Trophoblast cell (in vitro differentiated cells and primary cell): ENCODE measurements at regions not wholly inside any gene's neighbourhood (a gene's known extent, or its start where the extent isn't known, plus 50 kb on each side); places are given as distances from the start of the nearest gene placed in this dataset.
"Not testable (repeated sequence)": the region's sequence is repeated elsewhere in the genome, so short reads cannot be mapped to it uniquely, and the experiment has no call there.

Experiments used
- DNase-seq, 2 donors: peaks; one replicate each; pipeline ENCODE4 v3.0.0-alpha.2; 2016
- H2AFZ ChIP-seq: 2 replicates; pipeline ENCODE4 v1.6.1; 2013; ENCODE audit warnings: low read length, moderate library complexity, mild to moderate bottlenecking; ENCODE audit not compliant: insufficient read depth, poor library complexity
- H2AK5ac ChIP-seq: 2 replicates; pipeline ENCODE4 v1.6.1; 2013; ENCODE audit warnings: mild to moderate bottlenecking, low read length
- H2BK120ac ChIP-seq: 2 replicates; pipeline ENCODE4 v1.6.1; 2013; ENCODE audit warnings: low read length, mild to moderate bottlenecking, moderate library complexity; ENCODE audit not compliant: insufficient read depth, poor library complexity
- H2BK12ac ChIP-seq: 2 replicates; pipeline ENCODE4 v1.6.1; 2013; ENCODE audit warnings: mild to moderate bottlenecking, low read length, moderate library complexity
- H2BK5ac ChIP-seq: 2 replicates; pipeline ENCODE4 v1.6.1; 2013; ENCODE audit warnings: low read length, low read depth, moderate library complexity, mild to moderate bottlenecking; ENCODE audit not compliant: poor library complexity
- H3K14ac ChIP-seq: 2 replicates; pipeline ENCODE4 v1.6.1; 2013; ENCODE audit warnings: mild to moderate bottlenecking, low read length
- H3K18ac ChIP-seq: 2 replicates; pipeline ENCODE4 v1.6.1; 2013; ENCODE audit warnings: mild to moderate bottlenecking, low read length
- H3K23ac ChIP-seq: 2 replicates; pipeline ENCODE4 v1.6.1; 2013; ENCODE audit warnings: low read length
- H3K27ac ChIP-seq: 2 replicates; pipeline ENCODE4 v1.5.1; 2013; ENCODE audit warnings: low read depth, mild to moderate bottlenecking, inconsistent platforms, low read length, moderate library complexity
- H3K27me3 ChIP-seq: 2 replicates; pipeline ENCODE4 v1.6.1; 2013; ENCODE audit warnings: inconsistent platforms, mild to moderate bottlenecking, low read length, moderate library complexity; ENCODE audit not compliant: insufficient read depth
- H3K36me3 ChIP-seq, 2 experiments: 1 replicate in 1 of 2; 2 replicates in 1 of 2; pipeline ENCODE4 v1.6.1; 2013; ENCODE audit warnings: low read length in 2 of 2, mild to moderate bottlenecking in 2 of 2, moderate library complexity in 1 of 2; ENCODE audit not compliant: insufficient read depth in 2 of 2, control insufficient read depth in 1 of 2
- H3K4ac ChIP-seq: 2 replicates; pipeline ENCODE4 v1.6.1; 2013; ENCODE audit warnings: low read depth, mild to moderate bottlenecking, low read length, moderate library complexity
- H3K4me1 ChIP-seq, 2 experiments: 1 replicate in 1 of 2; 2 replicates in 1 of 2; pipeline ENCODE4 v1.6.1; 2013; ENCODE audit warnings: low read length in 2 of 2, mild to moderate bottlenecking in 2 of 2, moderate library complexity in 1 of 2; ENCODE audit not compliant: insufficient read depth in 2 of 2, control insufficient read depth in 1 of 2
- H3K4me2 ChIP-seq: 2 replicates; pipeline ENCODE4 v1.6.1; 2013; ENCODE audit warnings: inconsistent platforms, mild to moderate bottlenecking, low read length, moderate library complexity
- H3K4me3 ChIP-seq: 2 replicates; pipeline ENCODE4 v1.5.1; 2013; ENCODE audit warnings: mild to moderate bottlenecking, low read depth, low read length, inconsistent platforms
- H3K79me1 ChIP-seq: one replicate; pipeline ENCODE4 v1.6.1; 2013; ENCODE audit warnings: low read length
- H3K79me2 ChIP-seq: 2 replicates; pipeline ENCODE4 v1.6.1; 2013; ENCODE audit warnings: low read length, mild to moderate bottlenecking; ENCODE audit not compliant: control insufficient read depth, insufficient read depth, poor library complexity
- H3K9ac ChIP-seq: 2 replicates; pipeline ENCODE4 v1.6.1; 2013; ENCODE audit warnings: mild to moderate bottlenecking, low read length
- H3K9me3 ChIP-seq: 2 replicates; pipeline ENCODE4 v1.6.1; 2013; ENCODE audit warnings: low read depth, mild to moderate bottlenecking, control low read depth, inconsistent platforms, low read length; ENCODE audit not compliant: insufficient read depth
- H4K12ac ChIP-seq: 2 replicates; pipeline ENCODE4 v1.6.1; 2013; ENCODE audit warnings: low read depth, mild to moderate bottlenecking, low read length, moderate library complexity
- H4K8ac ChIP-seq: 2 replicates; pipeline ENCODE4 v1.6.1; 2013; ENCODE audit warnings: low read depth, mild to moderate bottlenecking, low read length, moderate library complexity
- H4K91ac ChIP-seq: one replicate; pipeline ENCODE4 v1.6.1; 2013; ENCODE audit warnings: low read depth, mild to moderate bottlenecking, low read length, moderate library complexity
- WGBS: extraction: QIAGEN DNeasy Blood & Tissue Kit; methylation state at CpG from one replicate; pipeline ENCODE4 v1.1.7; 2013; ENCODE audit warnings: missing lambda C conversion rate; ENCODE audit not compliant: insufficient read length, insufficient coverage; ENCODE audit errors: extremely low coverage; 5-methylcytosine and 5-hydroxymethylcytosine counted together

- H3K79me2 ChIP-seq, H3K4me3 ChIP-seq, H3K4me1 ChIP-seq, H3K4me2 ChIP-seq, H3K27me3 ChIP-seq, H2BK120ac ChIP-seq, H3K23ac ChIP-seq, H3K27ac ChIP-seq, H4K8ac ChIP-seq, H3K36me3 ChIP-seq, H4K91ac ChIP-seq, DNase-seq, H2BK12ac ChIP-seq, H3K18ac ChIP-seq, H3K9ac ChIP-seq, H3K4ac ChIP-seq, H2AK5ac ChIP-seq, H2BK5ac ChIP-seq, H2AFZ ChIP-seq, H3K14ac ChIP-seq, H3K79me1 ChIP-seq, H4K12ac ChIP-seq: not testable (repeated sequence)
- peaks cover 16% of the 10 kb centered on the region for H3K9me3 ChIP-seq
- no CpG with 5 or more reads among the region's 6 CpGs for WGBS
Observed at GRCh38 chr2:44064281-44064680, 68.5 kb upstream of the LRPPRC start.

DNA sequence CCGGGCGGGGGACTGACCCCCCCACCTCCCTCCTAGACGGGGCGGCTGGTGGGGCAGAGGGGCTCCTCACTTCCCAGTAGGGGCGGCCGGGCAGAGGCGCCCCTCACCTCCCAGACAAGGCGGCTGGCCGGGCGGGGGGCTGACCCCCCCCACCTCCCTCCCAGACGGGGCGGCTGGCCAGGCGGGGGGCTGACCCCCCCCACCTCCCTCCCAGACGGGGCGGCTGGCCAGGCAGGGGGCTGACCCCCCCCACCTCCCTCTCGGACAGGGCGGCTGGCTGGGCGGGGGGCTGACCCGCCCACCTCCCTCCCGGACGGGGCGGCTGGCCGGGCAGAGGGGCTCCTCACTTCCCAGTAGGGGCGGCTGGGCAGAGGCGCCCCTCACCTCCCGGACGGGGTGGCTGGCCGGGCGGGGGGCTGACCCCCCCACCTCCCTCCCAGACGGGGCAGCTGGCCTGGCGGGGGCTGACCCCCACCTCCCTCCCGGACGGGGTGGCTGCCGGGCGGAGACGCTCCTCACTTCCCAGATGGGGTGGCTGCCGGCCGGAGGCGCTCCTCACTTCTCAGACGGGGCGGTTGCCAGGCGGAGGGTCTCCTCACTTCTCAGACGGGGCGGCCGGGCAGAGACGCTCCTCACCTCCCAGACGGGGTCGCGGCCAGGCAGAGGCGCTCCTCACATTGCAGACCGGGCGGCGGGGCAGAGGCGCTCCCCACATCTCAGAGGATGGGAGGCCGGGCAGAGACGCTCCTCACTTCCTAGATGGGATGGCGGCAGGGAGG lies 71.4 kb upstream of the LRPPRC start:
- not testable (repeated sequence) for H3K36me3 ChIP-seq, H3K23ac ChIP-seq, H3K79me2 ChIP-seq, H3K4me2 ChIP-seq, H4K91ac ChIP-seq, H2AFZ ChIP-seq, H4K8ac ChIP-seq, H3K79me1 ChIP-seq, H3K4me3 ChIP-seq, H2BK12ac ChIP-seq, H3K18ac ChIP-seq, H3K9me3 ChIP-seq, H2AK5ac ChIP-seq, DNase-seq, H3K4me1 ChIP-seq, H3K4ac ChIP-seq, H3K27ac ChIP-seq, H3K27me3 ChIP-seq, H4K12ac ChIP-seq, H2BK120ac ChIP-seq, H3K14ac ChIP-seq, H3K9ac ChIP-seq, H2BK5ac ChIP-seq
- WGBS: no CpG with 5 or more reads among the region's 57 CpGs

- no CpG with 5 or more reads among the region's 22 CpGs for WGBS
- H3K4me2 ChIP-seq, H2BK120ac ChIP-seq, H3K36me3 ChIP-seq, H3K4me1 ChIP-seq, H4K8ac ChIP-seq, H3K14ac ChIP-seq, H3K4me3 ChIP-seq, H2AFZ ChIP-seq, H3K79me1 ChIP-seq, H3K9me3 ChIP-seq, H3K27me3 ChIP-seq, H3K27ac ChIP-seq, H2AK5ac ChIP-seq, H3K9ac ChIP-seq, DNase-seq, H2BK12ac ChIP-seq, H2BK5ac ChIP-seq, H3K4ac ChIP-seq, H3K23ac ChIP-seq, H3K18ac ChIP-seq, H4K91ac ChIP-seq, H3K79me2 ChIP-seq, H4K12ac ChIP-seq: not testable (repeated sequence)
Observed at GRCh38 chr2:44067791-44068181, 72.0 kb upstream of the LRPPRC start.

DNA sequence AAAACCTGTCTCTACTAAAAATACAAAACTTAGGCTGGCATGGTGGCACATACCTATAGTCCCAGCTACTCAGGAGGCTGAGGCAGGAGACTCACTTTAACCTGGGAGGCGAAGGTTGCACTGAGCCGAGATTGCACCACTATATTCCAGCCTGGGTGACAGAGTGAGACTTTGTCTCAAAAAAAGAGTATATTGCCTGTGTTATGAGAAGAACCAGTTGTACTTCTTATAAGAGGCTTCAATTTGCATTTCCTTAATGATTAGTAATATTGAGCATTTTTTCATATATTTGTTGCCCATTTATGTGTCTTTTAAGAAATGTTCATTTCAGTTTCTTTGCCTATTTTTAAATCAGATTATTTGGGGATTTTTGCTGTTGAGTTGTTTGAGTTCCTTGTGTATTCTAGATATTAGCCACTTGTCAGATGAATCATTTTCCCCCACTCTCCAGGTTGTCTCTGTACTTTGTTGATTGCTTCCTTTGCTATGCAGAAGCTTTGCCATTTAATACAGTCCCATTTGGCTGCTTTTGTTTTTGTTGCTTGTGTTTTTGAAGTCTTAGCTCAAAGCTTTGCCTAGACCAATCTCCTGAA lies 75.8 kb upstream of the LRPPRC start:
- Histone ChIP-seq H3K79me2 (no peaks in the 10 kb centered on the region), H3K9me3 (peaks cover 2% of the 10 kb centered on the region), H3K4me2 (no peak overlapping the region), H3K36me3 (no peaks in the 10 kb centered on the region), H2AK5ac (no peak overlapping the region), H3K4ac (no peak overlapping the region), H2BK5ac (no peak overlapping the region), H3K23ac (no peak overlapping the region), H2BK120ac (no peak overlapping the region), H4K91ac (no peak overlapping the region), H3K27me3 (no peaks in the 10 kb centered on the region), H2BK12ac (no peak overlapping the region), H3K4me3 (no peak overlapping the region), H3K9ac (no peak overlapping the region), H2AFZ (no peak overlapping the region), H4K12ac (no peak overlapping the region), H3K18ac (no peak overlapping the region), H3K27ac (no peak overlapping the region), H4K8ac (no peak overlapping the region), H3K14ac (no peak overlapping the region), H3K79me1 (no peaks in the 10 kb centered on the region), H3K4me1 (no peaks in the 10 kb centered on the region)
- WGBS: no CpG with 5 or more reads among the region's 2 CpGs
- DNase-seq: no peak
